CD4-positive, alpha-beta T cell (primary cell): ENCODE measurements at regions not wholly inside any gene's neighbourhood (a gene's known extent, or its start where the extent isn't known, plus 50 kb on each side); places are given as distances from the start of the nearest gene placed in this dataset.

ENCODE experiments used
- ATAC-seq: fragments of 200-7000 bp; cut with Tn5 transposase; one replicate; pipeline ENCODE4 v1.10.0; 2022; ENCODE audit warnings: mild to moderate bottlenecking; ENCODE audit not compliant: poor library complexity
- CTCF ChIA-PET: fragments of 350-600 bp; sonication (Branson Sonifier 250); formaldehyde crosslinking; loops from one replicate; lab custom pipeline; 2021; ENCODE audit warnings: antibody characterized with exemption, inconsistent platforms; lab: Charles Lee
- POLR2A ChIA-PET: fragments of 350-600 bp; sonication (Branson Sonifier 250); formaldehyde crosslinking; loops from one replicate; lab custom pipeline; 2021; ENCODE audit warnings: antibody characterized with exemption, inconsistent platforms; lab: Charles Lee
- DNase-seq, 14 experiments: peaks; one replicate each; pipeline ENCODE4 v3.0.0-alpha.2; 2013 to 2020; ENCODE audit warnings: mixed read lengths in 2 of 14
- H3K27ac ChIP-seq, 2 donors: one replicate each; pipeline versions ENCODE4 v1.5.1 to v1.7.0; 2013; ENCODE audit warnings: low read length in 2 of 2, low read depth in 1 of 2, mild to moderate bottlenecking in 1 of 2
- H3K27me3 ChIP-seq, 2 experiments: 1 replicate in 1 of 2; 2 replicates in 1 of 2; pipeline versions ENCODE4 v1.6.1 to v1.7.0; 2013; ENCODE audit warnings: low read length in 2 of 2, control low read depth in 1 of 2, mild to moderate bottlenecking in 1 of 2, moderate library complexity in 1 of 2; ENCODE audit not compliant: insufficient read depth in 2 of 2, control insufficient read depth in 1 of 2
- H3K36me3 ChIP-seq: one replicate; pipeline ENCODE4 v1.6.1; 2013; ENCODE audit warnings: low read length, control low read depth; ENCODE audit not compliant: insufficient read depth
- H3K4me1 ChIP-seq: one replicate; pipeline ENCODE4 v1.6.1; 2013; ENCODE audit warnings: low read length, control low read depth; ENCODE audit not compliant: insufficient read depth
- H3K4me3 ChIP-seq: one replicate; pipeline ENCODE4 v1.5.1; 2013; ENCODE audit warnings: mild to moderate bottlenecking, low read length, moderate library complexity
- H3K9me3 ChIP-seq, 2 experiments: 1 replicate in 1 of 2; 2 replicates in 1 of 2; pipeline versions ENCODE4 v1.6.1 to v1.7.0; 2013; ENCODE audit warnings: low read length in 2 of 2, mild to moderate bottlenecking in 2 of 2, control low read depth in 1 of 2, moderate library complexity in 1 of 2; ENCODE audit not compliant: control insufficient read depth in 1 of 2, insufficient read depth in 1 of 2
- H3K27ac Mint-ChIP-seq: one replicate; pipeline ENCODE4 v1.8.0; 2020; ENCODE audit warnings: mixed read lengths
- H3K27me3 Mint-ChIP-seq: one replicate; pipeline ENCODE4 v1.8.0; 2021; ENCODE audit warnings: mixed read lengths
- H3K36me3 Mint-ChIP-seq: one replicate; pipeline ENCODE4 v1.8.0; 2021; ENCODE audit warnings: low read depth, mixed read lengths
- H3K4me1 Mint-ChIP-seq: one replicate; pipeline ENCODE4 v1.8.0; 2021; ENCODE audit warnings: low read depth, mixed read lengths
- H3K4me3 Mint-ChIP-seq: one replicate; pipeline ENCODE4 v1.8.0; 2020; ENCODE audit warnings: mild to moderate bottlenecking, mixed read lengths
- H3K9me3 Mint-ChIP-seq: one replicate; pipeline ENCODE4 v1.8.0; 2020; ENCODE audit warnings: mixed read lengths
- CTCF ChIP-seq: fragments of 200-600 bp; IDR thresholded peaks from one replicate; pipeline ENCODE4 v1.8.0; 2022; ENCODE audit warnings: antibody characterized with exemption, mild to moderate bottlenecking
- intact Hi-C, 2 experiments: fragments of 100-400 bp; cut with DNase I in 1 of 2; cut with micrococcal nuclease in 1 of 2; formaldehyde crosslinking; loops; one replicate each; pipeline versions ENCODE4 v1.15.1 to v1.9.0; 2023 to 2025; cut with DNase I, micrococcal nuclease

- Histone ChIP-seq H3K27me3 (no peaks in the 10 kb centered on the region), H3K9me3 (peaks cover 4 to 5% of the 10 kb centered on the region in 2 experiments), H3K4me3 (no peak overlapping the region), H3K4me1 (no peaks in the 10 kb centered on the region), H3K27ac (no peak overlapping the region), H3K36me3 (no peaks in the 10 kb centered on the region)
- Mint-ChIP-seq H3K4me3 (no peak overlapping the region), H3K27ac (no peak overlapping the region), H3K36me3 (no peaks in the 10 kb centered on the region), H3K9me3 (peaks cover 20% of the 10 kb centered on the region), H3K4me1 (no peaks in the 10 kb centered on the region), H3K27me3 (no peaks in the 10 kb centered on the region)
- peak in 1 of 14 experiments; percentile 8 for DNase-seq
- CTCF ChIA-PET = no interaction called here
- intact Hi-C loops = no loop called here
- ATAC-seq = no peak
- no peak for TF ChIP-seq CTCF
- POLR2A ChIA-PET = no interaction called here
Observed at GRCh38 chr5:17794815-17795214, 160.6 kb downstream of the TAF11L14 start.

GRCh38 chr5:17796142-17796541 is 161.9 kb downstream of the TAF11L14 start:
- Histone ChIP-seq H3K27ac (no peak overlapping the region), H3K4me1 (no peaks in the 10 kb centered on the region), H3K27me3 (no peaks in the 10 kb centered on the region), H3K9me3 (peaks cover 4 to 5% of the 10 kb centered on the region in 2 experiments), H3K4me3 (no peak overlapping the region), H3K36me3 (no peaks in the 10 kb centered on the region)
- H3K4me1 Mint-ChIP-seq = no peaks in the 10 kb centered on the region
- H3K27ac Mint-ChIP-seq = no peak overlapping the region
- no peak overlapping the region for H3K4me3 Mint-ChIP-seq
- H3K9me3 Mint-ChIP-seq = peaks cover 14% of the 10 kb centered on the region
- no peaks in the 10 kb centered on the region for H3K27me3 Mint-ChIP-seq
- DNase-seq (no peak), ATAC-seq (no peak)
- no peaks in the 10 kb centered on the region for H3K36me3 Mint-ChIP-seq
- ChIA-PET POLR2A (no interaction called here), CTCF (no interaction called here)
- no peak for TF ChIP-seq CTCF
- intact Hi-C loops = no loop called here

GRCh38 chr5:17796757-17797396 is 162.6 kb downstream of the TAF11L14 start:
- Mint-ChIP-seq H3K27ac (no peak overlapping the region), H3K36me3 (no peaks in the 10 kb centered on the region), H3K9me3 (peaks cover 14% of the 10 kb centered on the region)

More at GRCh38 chr5:17796757-17797396, 162.6 kb downstream of the TAF11L14 start:
- ATAC-seq = no peak
- TF ChIP-seq CTCF = no peak
- intact Hi-C loops = no loop called here
- H3K4me1 Mint-ChIP-seq = no peaks in the 10 kb centered on the region
- Histone ChIP-seq H3K36me3 (no peaks in the 10 kb centered on the region), H3K4me3 (no peak overlapping the region), H3K9me3 (peaks cover 4 to 5% of the 10 kb centered on the region in 2 experiments), H3K4me1 (no peaks in the 10 kb centered on the region), H3K27me3 (no peaks in the 10 kb centered on the region), H3K27ac (no peak overlapping the region)
- no peak for DNase-seq
- ChIA-PET POLR2A (no interaction called here), CTCF (no interaction called here)
- no peaks in the 10 kb centered on the region for H3K27me3 Mint-ChIP-seq
- H3K4me3 Mint-ChIP-seq = no peak overlapping the region
